RWPE2 (cell line): ENCODE measurements at regions not wholly inside any gene's neighbourhood (a gene's known extent, or its start where the extent isn't known, plus 50 kb on each side); places are given as distances from the start of the nearest gene placed in this dataset.

ENCODE experiments used
- ATAC-seq: fragments of 200-7000 bp; cut with Tn5 transposase; 3 replicates; pipeline ENCODE4 v1.9.1; 2021; ENCODE audit warnings: low read depth
- DNase-seq: peaks from one replicate; pipeline ENCODE4 v3.0.0-alpha.2; 2020; ENCODE audit warnings: low spot score
- H3K27ac ChIP-seq: fragments of 450-650 bp; 2 replicates; pipeline ENCODE4 v1.5.1; 2017; ENCODE audit warnings: mild to moderate bottlenecking; ENCODE audit not compliant: poor library complexity, severe bottlenecking
- H3K27me3 ChIP-seq: fragments of 250-450 bp; sonication (Bioruptor Pico); 2 replicates; pipeline ENCODE4 v1.5.1; 2021; ENCODE audit warnings: mild to moderate bottlenecking, moderate library complexity; ENCODE audit not compliant: insufficient read depth, poor library complexity, severe bottlenecking
- H3K36me3 ChIP-seq: fragments of 250-450 bp; sonication (Bioruptor Pico); 2 replicates; pipeline ENCODE4 v1.5.1; 2020; ENCODE audit warnings: low read depth, mild to moderate bottlenecking, moderate library complexity
- H3K4me1 ChIP-seq: fragments of 250-450 bp; sonication (Bioruptor Pico); 2 replicates; pipeline ENCODE4 v1.5.1; 2021; ENCODE audit warnings: mild to moderate bottlenecking, moderate library complexity; ENCODE audit not compliant: insufficient read depth, poor library complexity, severe bottlenecking
- H3K4me3 ChIP-seq: fragments of 250-450 bp; sonication (Bioruptor Pico); 2 replicates; pipeline ENCODE4 v1.5.1; 2021; ENCODE audit warnings: mild to moderate bottlenecking, moderate library complexity; ENCODE audit not compliant: severe bottlenecking
- H3K9me3 ChIP-seq: fragments of 250-450 bp; sonication (Bioruptor Pico); 2 replicates; pipeline ENCODE4 v1.5.1; 2021; ENCODE audit warnings: mild to moderate bottlenecking, moderate library complexity; ENCODE audit not compliant: severe bottlenecking
- CTCF ChIP-seq: fragments of 450-650 bp; IDR thresholded peaks from one replicate; pipeline ENCODE4 v1.5.1; 2017; ENCODE audit warnings: mild to moderate bottlenecking, moderate library complexity; ENCODE audit not compliant: poor library complexity, severe bottlenecking

DNA sequence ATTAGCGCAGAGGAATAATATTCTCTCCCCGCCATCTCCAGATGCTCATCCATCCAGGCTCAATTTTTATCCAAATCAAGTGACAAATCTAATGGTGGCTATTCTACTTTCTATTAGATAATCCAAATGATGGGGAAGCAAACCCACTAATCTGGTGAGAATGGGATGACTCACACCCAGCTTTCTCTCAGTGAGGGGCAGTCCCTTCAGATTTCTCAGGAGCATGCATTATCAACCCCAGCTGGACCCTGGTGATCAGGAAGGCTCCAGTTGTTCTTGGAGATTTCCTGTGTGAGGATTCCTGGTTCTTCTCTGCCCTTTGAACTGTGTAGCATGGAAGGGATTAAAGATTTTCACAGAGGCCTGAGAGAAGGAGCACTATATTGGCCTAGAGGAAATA, 358.0 kb downstream of the WDR72 start:
- H3K36me3 ChIP-seq: no peaks in the 10 kb centered on the region

DNA sequence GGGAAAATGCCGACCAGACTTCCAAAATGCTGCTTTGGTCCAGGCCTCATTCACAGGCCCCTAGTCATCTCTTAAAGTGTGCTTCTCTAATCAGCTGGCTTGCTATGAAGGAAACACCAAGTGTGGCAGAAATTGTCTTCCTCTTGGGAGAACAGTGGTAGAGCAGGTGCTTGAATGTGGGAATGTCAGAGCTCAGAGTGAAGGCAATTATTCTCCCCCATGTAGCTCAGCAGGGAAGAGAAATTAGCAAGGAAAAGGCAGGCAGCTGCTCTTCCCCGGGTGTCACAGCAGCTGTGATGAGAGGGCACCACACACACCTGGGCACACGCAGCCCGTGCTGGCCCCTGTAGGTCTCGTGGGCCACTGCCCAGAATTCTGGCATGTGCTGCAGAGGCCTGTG, 358.5 kb downstream of the WDR72 start:
- H3K4me1 ChIP-seq: no peaks in the 10 kb centered on the region
- H3K27ac ChIP-seq: no peak overlapping the region
- no peak overlapping the region for H3K4me3 ChIP-seq
- DNase-seq (no peak), ATAC-seq (no peak)
- H3K36me3 ChIP-seq: no peaks in the 10 kb centered on the region
- TF ChIP-seq CTCF: no peak
- no peaks in the 10 kb centered on the region for H3K9me3 ChIP-seq
- no peaks in the 10 kb centered on the region for H3K27me3 ChIP-seq

More for the DNA sequence above, 358.0 kb downstream of the WDR72 start:
- no peaks in the 10 kb centered on the region for H3K4me1 ChIP-seq
- no peaks in the 10 kb centered on the region for H3K27me3 ChIP-seq
- ATAC-seq (no peak; the same call in 2 of the 3 replicates), DNase-seq (no peak)
- H3K9me3 ChIP-seq: no peaks in the 10 kb centered on the region
- TF ChIP-seq CTCF: no peak
- H3K4me3 ChIP-seq: no peak overlapping the region
- H3K27ac ChIP-seq: no peak overlapping the region

DNA sequence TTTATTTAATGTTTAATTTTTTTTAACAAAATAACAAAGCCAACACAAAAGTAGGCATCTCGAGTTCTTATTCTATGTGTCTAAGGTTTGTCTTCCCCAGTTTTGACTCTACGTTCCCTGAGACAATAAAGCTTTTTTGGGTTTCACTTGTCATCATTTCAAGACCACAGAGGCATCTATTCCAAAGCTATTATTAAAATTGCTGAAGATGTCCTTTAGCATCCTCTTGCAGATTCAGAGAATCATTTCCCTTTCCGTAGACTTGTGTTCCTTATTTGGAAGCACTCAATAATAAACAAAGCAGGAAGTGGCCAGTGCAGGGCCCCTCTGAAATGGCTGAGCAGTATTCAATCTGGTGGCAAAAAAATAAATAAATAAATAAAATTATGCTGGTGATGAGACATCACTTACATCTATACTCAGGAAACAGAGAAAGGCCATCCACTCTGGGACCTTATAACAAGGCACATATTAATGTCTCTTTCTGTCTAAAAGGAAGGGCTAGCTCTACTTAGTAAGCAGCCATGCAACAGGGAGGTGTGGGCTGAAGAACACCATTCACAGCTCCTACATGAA, 362.3 kb downstream of the WDR72 start:
- H3K9me3 ChIP-seq: no peaks in the 10 kb centered on the region
- no peaks in the 10 kb centered on the region for H3K36me3 ChIP-seq
- TF ChIP-seq CTCF: no peak
- ATAC-seq (no peak; the same call in 2 of the 3 replicates), DNase-seq (no peak)
- no peaks in the 10 kb centered on the region for H3K4me1 ChIP-seq
- no peak overlapping the region for H3K4me3 ChIP-seq
- H3K27ac ChIP-seq: no peak overlapping the region
- H3K27me3 ChIP-seq: no peaks in the 10 kb centered on the region

DNA sequence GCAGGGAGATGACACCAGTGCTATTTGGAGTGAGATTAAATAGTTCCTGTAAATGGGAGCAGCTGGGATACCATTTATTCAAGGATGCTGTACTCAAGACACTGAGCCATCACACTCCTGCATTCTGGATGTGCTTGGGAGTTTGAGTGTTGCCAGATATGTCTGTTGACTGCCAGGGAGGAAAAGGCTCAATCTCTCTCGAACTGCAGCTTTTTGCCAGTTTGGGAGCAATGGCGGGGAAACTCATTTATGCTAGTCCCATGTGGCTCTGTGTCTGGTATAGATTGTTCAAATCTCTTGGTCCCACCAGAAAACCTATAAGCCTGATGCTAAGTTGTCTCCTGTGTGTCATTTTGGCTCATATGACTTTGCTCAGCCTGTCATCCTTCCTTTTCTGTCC, 363.6 kb downstream of the WDR72 start:
- no peaks in the 10 kb centered on the region for H3K9me3 ChIP-seq
- ATAC-seq (no peak), DNase-seq (no peak)
- H3K4me1 ChIP-seq: no peaks in the 10 kb centered on the region
- H3K27ac ChIP-seq: no peak overlapping the region
- no peak for TF ChIP-seq CTCF
- H3K36me3 ChIP-seq: no peaks in the 10 kb centered on the region
- no peak overlapping the region for H3K4me3 ChIP-seq
- no peaks in the 10 kb centered on the region for H3K27me3 ChIP-seq

GRCh38 chr15:53390549-53390948, 368.9 kb downstream of the WDR72 start:
- Histone ChIP-seq H3K27me3 (peaks cover 2% of the 10 kb centered on the region), H3K36me3 (no peaks in the 10 kb centered on the region), H3K9me3 (no peaks in the 10 kb centered on the region), H3K4me1 (no peaks in the 10 kb centered on the region), H3K27ac (no peak overlapping the region), H3K4me3 (no peak overlapping the region)
- no peak for DNase-seq
- no peak for ATAC-seq
- TF ChIP-seq CTCF: no peak
